D721Med (cell line): ENCODE measurements at regions not wholly inside any gene's neighbourhood (a gene's known extent, or its start where the extent isn't known, plus 50 kb on each side); places are given as distances from the start of the nearest gene placed in this dataset.
"Not testable (repeated sequence)": the region's sequence is repeated elsewhere in the genome, so short reads cannot be mapped to it uniquely, and the experiment has no call there.

ENCODE experiments used
- DNase-seq: peaks from one replicate; pipeline ENCODE4 v3.0.0; 2011; ENCODE audit warnings: low spot score; ENCODE audit not compliant: insufficient read length
- FAIRE-seq: peaks from 2 replicates; lab custom pipeline; 2011; peaks lifted over from hg19 to GRCh38; lab: Jason Lieb, UNC
- TF ChIP-seq, protein P1 (sequence below): IDR thresholded peaks from 2 replicates; pipeline ENCODE4 v1.5.1; 2012; ENCODE audit warnings: mild to moderate bottlenecking, control low read depth; ENCODE audit not compliant: insufficient read depth; ENCODE audit errors: missing control alignments

- FAIRE-seq = no peak
- TF ChIP-seq, protein P1, sequence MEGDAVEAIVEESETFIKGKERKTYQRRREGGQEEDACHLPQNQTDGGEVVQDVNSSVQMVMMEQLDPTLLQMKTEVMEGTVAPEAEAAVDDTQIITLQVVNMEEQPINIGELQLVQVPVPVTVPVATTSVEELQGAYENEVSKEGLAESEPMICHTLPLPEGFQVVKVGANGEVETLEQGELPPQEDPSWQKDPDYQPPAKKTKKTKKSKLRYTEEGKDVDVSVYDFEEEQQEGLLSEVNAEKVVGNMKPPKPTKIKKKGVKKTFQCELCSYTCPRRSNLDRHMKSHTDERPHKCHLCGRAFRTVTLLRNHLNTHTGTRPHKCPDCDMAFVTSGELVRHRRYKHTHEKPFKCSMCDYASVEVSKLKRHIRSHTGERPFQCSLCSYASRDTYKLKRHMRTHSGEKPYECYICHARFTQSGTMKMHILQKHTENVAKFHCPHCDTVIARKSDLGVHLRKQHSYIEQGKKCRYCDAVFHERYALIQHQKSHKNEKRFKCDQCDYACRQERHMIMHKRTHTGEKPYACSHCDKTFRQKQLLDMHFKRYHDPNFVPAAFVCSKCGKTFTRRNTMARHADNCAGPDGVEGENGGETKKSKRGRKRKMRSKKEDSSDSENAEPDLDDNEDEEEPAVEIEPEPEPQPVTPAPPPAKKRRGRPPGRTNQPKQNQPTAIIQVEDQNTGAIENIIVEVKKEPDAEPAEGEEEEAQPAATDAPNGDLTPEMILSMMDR = no peak
These were observed 82.3 kb upstream of the DGKG start for GRCh38 chr3:186444288-186444687.

DNA sequence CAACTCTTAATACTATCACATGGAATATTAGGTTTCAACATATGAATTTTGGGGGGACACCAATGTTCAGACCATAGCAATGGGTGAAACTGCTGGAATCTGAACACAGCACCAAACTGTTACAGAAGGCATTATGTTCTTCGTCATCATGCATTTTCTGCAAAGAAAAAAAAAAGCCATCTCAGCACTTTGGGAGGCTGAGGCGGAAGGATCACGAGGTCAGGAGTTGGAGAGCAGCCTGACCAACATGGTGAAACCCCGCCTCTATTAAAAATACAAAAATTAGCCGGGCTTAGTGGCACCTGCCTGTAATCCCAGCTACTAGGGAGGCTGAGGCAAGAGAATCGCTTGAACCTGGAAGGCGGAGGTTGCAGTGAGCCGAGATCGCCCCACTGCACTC, 80.9 kb upstream of the DGKG start:
- DNase-seq, FAIRE-seq: not testable (repeated sequence)

More at GRCh38 chr3:186444288-186444687, 82.3 kb upstream of the DGKG start:
- DNase-seq = no peak

DNA sequence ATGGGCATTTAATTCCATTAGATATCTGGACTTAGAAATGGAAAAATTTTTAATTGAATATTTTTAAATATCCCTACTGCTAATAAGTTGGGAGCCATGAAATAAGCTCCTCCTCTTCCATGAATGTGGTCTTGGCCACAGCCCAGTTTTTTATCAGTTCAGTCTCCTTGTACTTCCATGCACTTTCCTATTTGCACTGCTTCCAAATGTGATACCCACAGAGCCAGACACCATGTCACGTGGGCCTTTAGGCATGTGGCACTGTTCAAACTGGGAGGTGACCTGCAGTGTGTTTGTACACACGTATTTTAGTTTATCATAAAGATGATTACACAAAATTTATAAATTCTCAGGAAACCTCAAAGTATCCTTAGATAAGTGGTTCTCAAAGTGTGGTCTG, 80.1 kb upstream of the DGKG start:
- FAIRE-seq = no peak
- TF ChIP-seq, protein P1 = no peak
- DNase-seq = no peak

DNA sequence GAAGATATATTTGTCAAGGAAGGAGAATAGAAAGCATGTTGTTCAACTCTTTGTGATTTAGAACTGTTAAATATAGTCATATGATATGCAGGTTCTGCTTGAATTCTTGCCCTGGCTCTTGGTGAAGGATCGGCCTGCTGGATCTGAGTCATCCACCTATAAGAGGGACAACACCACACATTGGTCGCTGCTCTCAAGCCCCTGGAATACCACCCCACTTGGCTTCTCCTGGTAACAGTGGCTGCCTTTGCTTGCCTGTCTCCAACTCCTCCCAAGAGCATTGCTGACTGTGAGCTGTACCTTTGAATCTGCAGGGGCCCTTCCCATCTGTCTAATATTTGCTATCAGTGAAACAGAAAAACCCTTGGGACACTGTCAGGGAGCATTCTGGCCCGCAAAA, 78.9 kb upstream of the DGKG start:
- TF ChIP-seq, protein P1 = no peak
- no peak for FAIRE-seq
- no peak for DNase-seq

- TF ChIP-seq, protein P1 = no peak
- DNase-seq (no peak), FAIRE-seq (no peak)
These were observed 77.7 kb upstream of the DGKG start for GRCh38 chr3:186439725-186440124.

- DNase-seq, FAIRE-seq: not testable (repeated sequence)
These were observed 73.3 kb upstream of the DGKG start for GRCh38 chr3:186435332-186435731.

GRCh38 chr3:186432944-186433732, 71.1 kb upstream of the DGKG start:
- no peak for FAIRE-seq
- no peak for DNase-seq
- TF ChIP-seq, protein P1 = no peak

GRCh38 chr3:186432189-186432588, 70.2 kb upstream of the DGKG start:
- FAIRE-seq (no peak), DNase-seq (no peak)
- TF ChIP-seq, protein P1 = no peak
